ENCODE measurements at regions not wholly inside any gene's neighbourhood (a gene's known extent, or its start where the extent isn't known, plus 50 kb on each side); places are given as distances from the start of the nearest gene placed in this dataset.

DNA sequence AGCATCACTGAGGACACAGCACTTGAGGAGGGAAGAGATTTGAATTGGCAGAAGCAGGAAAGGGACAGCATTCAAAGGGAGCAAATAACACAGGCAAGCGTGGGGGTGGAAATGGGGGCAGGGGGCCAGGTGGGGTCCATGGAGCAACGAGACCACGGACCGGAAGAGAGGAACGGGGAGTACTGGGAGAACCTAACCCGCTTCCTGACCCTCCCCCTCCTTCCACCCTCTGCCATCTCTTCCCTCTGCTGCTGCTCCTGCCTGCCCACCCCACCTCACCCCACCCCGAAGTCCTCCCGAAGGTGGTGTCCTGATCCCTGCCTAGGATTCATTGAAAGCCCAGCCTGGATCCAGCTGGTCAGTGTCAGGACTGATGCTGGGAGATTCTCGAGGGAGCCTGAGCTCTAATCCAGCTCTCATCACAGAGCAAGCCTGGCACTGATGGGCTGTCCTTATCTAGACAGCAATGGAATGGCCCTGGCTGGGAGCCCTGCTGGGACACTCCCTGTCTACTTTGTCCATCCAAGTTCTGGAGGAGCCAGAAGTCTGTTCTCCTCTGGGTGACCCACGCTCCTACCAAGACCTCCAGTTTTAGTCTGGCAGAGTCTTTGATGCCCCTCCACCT is 105.0 kb downstream of the TRIM29 start:
- DNase-seq (ENCODE audit: low spot score): no peak

DNA sequence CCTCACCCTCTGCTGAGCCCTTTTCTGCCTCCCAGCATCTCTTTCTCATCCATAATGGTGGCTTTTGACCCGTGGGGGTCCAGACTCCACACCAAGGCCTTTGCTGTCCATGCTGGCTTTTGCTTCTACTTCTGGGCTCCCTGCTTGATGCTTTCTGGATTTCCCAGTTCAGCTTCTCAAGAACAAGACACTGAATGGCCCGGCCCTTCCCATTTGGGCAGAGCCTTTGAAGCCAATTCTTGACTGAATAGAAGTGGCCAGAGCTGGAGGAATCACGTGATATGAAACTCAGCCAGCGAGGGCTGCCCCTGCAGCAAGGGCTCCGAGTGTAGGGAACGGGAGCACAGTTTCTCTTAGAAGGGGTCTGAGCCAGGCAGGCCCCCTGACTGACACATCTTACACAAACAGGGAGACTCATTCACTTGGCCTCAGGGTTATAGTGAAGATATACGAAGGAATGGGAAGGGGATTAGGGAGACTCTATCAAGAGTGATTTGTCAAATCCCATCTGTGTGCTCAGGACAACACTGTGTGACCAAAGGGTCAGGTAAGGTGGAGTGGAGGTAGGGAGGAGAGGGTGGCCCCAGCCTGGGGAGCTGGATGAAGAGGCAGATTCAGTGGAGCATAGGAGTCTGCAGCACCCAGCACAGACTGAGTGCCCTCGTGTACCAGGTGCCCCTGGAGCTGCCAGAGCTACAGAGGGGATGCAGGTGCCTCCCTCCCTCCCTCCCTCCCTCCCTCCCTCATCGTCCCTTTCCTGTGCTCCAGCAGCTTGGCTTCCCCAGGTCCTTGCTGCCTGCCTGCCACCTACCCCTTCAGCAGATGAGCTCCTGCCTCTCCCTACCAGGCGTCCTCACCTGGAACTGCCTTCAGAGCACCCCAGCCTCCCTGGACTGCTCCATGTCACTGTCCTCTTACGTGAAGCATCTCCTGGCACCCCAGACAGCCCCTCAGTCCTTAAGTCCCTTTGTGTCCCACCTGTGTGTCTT is 106.0 kb downstream of the TRIM29 start:
- no peak for DNase-seq (ENCODE audit: low spot score)

- no peak for DNase-seq (ENCODE audit: low spot score)
These were observed 106.8 kb downstream of the TRIM29 start for GRCh38 chr11:120031156-120031555.

DNA sequence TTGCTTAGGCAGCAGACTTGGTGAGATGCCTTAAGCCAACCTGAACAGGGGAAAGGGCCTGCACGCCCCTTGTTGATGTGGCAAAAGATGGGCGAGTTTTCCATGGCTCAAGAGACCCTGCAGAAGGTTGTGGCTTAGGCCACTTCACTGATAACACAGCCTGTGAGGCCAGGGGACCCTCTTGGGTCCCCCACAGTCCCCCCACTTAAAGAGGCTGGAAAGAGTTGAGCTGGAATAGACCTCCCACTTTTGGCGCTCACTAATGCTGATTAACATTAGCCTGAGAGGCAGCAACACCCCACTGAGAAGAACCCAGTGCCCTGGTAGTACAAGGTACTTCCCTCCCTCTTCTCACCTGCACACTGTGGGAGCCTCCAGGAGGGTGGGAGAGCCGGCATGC is 107.5 kb downstream of the TRIM29 start:
- DNase-seq (ENCODE audit: low spot score): no peak

- no peak for DNase-seq (ENCODE audit: low spot score)
These were observed 108.6 kb downstream of the TRIM29 start for GRCh38 chr11:120029321-120029720.

DNA sequence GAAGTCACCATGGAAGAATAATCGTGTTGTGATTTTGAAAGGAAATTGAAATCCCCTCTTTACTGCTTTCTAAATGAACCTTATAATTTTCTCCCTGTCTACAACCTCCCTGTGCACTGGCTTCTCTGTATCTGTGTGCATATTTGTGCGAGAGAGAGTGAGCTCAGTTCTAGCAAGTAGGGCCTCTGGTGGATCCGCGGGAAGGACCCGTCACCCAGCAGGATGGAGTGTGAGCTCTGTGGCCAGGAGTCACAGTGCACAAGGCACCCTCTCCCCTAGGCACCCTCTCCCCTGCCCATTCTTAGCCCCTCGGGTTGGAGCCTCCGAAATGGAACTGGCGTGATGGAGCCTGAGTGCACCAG is 109.0 kb downstream of the TRIM29 start:
- DNase-seq (ENCODE audit: low spot score): no peak

DNA sequence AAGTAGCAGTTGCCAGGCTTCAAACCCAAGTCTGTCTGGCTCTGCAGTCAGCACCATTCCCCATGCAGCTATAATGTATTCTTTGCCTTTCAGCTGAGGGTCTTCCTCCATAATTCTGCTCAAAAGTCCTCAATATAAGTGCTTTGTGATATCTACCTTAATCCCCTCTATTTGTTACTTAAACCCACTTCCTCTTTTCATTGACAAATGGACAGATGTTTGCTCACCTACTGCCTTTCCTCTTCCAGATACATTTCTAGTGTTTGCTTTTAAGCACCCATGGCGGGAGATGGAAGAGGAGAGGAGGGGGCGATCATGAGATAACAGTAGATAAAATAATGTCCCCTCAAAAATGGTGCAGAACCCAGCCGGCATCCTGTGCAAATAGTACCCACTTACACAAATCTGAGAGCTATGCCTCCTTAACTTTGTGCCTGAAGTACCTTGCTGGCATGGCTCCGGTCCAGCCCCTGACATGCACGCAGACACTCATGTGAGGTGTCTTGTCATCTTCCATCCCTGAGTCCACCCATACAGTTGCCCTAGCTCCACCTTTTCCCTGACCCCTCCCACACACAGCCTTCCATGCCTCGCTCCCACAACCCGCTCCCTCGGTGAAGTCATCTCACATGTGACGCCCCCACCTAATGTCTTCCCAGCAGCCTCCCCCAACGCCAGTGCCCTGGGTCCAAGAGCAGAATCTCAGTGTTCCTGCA is 109.6 kb downstream of the TRIM29 start:
- no peak for DNase-seq (ENCODE audit: low spot score)

GRCh38 chr11:120027546-120028180 is 110.2 kb downstream of the TRIM29 start:
- DNase-seq (ENCODE audit: low spot score): no peak

DNA sequence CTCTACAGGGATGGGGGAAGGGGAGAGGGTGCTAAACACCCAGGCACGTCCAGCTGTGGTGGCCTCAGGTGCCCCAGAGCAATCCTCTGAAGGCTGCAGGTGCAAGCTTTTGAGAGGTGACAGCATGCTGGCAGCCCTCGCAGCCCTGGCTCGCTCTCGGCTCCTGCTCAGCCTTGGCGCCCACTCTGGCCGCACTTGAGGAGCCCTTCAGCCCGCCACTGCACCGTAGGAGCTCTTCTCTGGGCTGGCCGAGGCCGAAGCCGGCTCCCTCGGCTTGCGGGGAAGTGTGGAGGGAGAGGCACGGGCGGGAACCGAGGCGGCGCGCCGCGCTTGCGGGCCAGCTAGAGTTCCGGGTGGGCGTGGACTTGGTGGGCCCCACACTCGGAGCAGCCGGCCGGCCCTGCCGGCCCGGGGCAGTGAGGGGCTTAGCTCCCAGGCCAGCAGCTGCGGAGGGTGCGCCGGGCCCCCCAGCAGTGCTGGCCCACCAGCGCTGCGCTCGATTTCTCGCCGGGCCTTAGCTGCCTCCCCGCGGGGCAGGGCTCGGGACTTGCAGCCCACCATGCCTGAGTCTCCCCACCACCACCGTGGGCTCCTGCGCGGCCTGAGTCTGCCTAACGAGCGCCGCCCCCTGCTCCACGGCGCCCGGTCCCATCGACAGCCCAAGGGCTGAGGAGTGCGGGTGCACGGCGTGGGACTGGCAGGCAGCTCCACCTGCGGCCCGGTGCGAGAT is 112.1 kb downstream of the TRIM29 start:
- DNase-seq (ENCODE audit: low spot score): no peak

DNA sequence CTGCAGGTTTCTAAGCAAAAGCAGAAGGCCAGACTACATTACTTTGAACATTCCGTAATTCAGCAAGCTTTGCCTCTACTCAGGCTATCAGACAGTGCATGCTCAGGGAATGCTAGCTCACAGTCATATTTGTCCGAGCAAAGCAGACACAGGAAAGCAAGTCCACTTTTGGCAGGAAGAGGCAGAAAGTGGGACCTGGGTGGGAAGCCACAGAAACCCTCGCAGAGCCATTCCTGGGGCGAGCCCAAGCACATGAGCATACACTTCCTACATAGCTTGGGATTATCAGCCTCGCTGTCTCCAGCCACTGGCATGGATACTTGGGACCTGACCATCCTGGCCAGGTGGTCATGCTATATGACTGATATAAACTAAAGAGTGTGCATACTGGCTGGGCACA is 113.3 kb downstream of the TRIM29 start:
- DNase-seq (ENCODE audit: low spot score): no peak

- DNase-seq (ENCODE audit: low spot score): no peak
These were observed 113.9 kb downstream of the TRIM29 start for GRCh38 chr11:120024046-120024445.

DNA sequence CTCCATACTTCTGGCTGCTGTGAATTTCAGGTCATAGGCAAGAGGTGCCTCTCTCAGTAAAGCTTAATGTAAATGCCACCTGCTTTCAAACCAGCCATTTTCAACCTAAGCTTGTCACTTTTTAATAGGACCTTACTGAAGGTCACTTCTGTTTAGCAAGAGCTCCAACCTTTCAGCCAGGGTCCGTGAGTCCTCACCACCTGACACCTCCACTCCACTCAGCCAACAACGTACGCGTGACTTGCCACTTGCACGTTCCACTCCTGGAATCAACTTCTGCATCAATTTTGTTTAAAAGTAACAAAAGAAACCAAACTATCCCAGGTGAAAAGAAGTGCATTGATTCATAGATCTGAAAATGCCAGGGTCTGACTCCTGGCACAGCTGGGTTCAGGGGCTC is 114.4 kb downstream of the TRIM29 start:
- no peak for DNase-seq (ENCODE audit: low spot score)

DNA sequence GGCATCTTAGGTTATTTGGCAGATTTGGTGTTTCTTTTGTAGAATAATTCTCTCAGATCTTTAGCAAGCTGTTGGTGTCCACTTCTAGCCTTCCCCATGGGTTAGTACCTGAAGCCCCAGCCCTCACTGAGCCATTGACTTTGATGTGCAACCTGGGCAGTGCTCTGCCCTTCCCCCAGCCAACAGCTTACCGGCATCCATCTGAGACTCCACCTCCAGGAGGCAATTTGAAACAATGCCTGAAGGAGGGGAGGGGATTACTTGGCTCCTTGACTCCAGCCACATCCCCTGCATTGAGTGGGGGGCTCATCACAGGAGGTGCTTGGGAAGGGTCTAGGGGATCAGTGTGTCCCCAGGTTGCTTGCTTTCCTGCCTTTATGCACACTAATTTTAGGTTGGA is 114.8 kb downstream of the TRIM29 start:
- no peak for DNase-seq (ENCODE audit: low spot score)

DNA sequence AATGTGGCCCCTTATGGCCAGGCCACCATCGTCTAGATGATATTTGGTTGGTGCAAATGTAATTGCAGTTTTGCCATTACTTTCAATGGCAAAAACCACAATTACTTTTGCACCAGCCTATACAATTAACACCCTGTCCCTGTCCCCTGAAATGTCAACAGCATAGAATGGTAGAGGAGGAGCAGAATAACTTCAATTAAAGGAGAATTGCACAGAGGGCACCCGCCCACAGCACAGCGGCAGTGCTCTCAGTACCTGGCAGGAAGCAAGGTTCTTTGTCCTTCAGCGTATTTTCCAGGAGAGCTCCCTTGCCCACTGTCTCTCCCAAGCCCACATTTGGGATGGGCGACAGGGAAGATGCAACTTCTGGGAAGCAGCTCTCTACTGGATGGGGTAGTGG is 115.3 kb downstream of the TRIM29 start:
- no peak for DNase-seq (ENCODE audit: low spot score)

DNA sequence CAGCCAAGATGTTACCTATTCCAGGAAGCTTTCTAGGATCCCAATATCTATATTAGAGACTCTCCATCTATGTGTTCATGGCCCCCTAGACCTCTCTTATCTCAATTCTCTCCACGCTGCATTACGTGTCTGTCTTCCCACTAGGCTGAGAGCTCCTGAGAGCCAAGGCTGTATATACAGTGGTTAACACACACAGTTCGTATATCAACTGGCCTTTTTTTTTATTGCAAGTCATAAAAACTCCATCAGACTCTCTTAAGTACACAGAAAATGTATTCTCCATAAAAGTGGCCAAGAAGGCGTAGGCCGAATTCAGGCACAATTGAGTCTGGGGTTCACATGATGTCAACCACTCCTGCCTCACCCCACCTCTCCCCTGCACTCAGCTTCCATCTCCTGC is 115.9 kb downstream of the TRIM29 start:
- no peak for DNase-seq (ENCODE audit: low spot score)

- no peak for DNase-seq (ENCODE audit: low spot score)
These were observed 116.4 kb downstream of the TRIM29 start for GRCh38 chr11:120021391-120021953.

DNA sequence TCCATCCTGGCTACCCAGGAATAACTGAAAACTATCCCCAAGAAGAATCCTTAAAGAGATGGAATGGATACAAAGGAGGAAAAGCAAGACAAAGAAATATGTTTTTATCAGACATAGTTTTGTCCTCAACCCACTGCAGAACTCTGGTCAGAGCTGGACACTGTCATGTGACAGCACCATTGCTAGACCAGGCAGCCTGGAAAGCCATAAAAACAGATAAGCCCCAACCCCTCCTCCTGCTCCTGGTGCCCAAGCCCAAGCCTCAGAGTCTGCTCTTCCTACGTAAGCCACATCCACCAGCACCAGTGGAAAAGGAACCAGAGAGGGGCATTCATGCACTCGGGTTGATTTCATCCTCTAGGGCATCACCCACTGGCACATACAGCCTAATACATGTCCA is 116.9 kb downstream of the TRIM29 start:
- no peak for DNase-seq (ENCODE audit: low spot score)

GRCh38 chr11:120020486-120020885 is 117.4 kb downstream of the TRIM29 start:
- DNase-seq (ENCODE audit: low spot score): no peak

DNA sequence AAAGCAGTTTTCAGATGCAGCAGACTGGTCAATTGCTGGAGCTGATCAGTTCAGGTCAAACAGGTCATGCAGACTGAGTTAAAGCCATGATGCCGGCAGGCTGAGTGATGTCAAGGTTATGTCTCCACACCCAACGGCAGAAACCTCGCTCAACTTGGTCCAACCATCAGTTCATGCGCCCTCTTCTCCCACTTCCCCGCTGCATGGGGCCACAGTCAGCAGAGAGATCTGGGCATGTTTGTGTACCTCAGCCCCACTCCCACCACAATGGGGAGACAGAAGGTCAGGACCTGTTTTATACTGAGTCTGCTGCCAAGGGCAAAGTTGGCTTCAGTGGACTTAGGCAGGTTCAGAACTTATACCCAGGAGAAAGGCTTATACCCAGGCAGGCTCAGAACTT is 118.7 kb downstream of the TRIM29 start:
- DNase-seq (ENCODE audit: low spot score): no peak

GRCh38 chr11:120017582-120018150 is 120.2 kb downstream of the TRIM29 start:
- no peak for DNase-seq (ENCODE audit: low spot score)
